Vagina (tissue), 2 donors: ENCODE measurements at regions not wholly inside any gene's neighbourhood (a gene's known extent, or its start where the extent isn't known, plus 50 kb on each side); places are given as distances from the start of the nearest gene placed in this dataset.

Source experiments
- POLR2A ChIP-seq, 2 donors: fragments of 450-650 bp; IDR thresholded peaks; one replicate each; pipeline ENCODE4 v1.6.1; 2017; ENCODE audit warnings: antibody characterized with exemption in 2 of 2, mild to moderate bottlenecking in 2 of 2, moderate library complexity in 2 of 2
- TF ChIP-seq, protein P1 (sequence below), 3 experiments: fragments of 450-650 bp in 2 of 3; fragments of 200-600 bp in 1 of 3; sonication (generic) in 1 of 3; IDR thresholded peaks; one replicate each; pipeline ENCODE4 v1.5.1; 2017 to 2019; ENCODE audit warnings: antibody characterized with exemption in 3 of 3, mild to moderate bottlenecking in 2 of 3, moderate library complexity in 2 of 3

DNA sequence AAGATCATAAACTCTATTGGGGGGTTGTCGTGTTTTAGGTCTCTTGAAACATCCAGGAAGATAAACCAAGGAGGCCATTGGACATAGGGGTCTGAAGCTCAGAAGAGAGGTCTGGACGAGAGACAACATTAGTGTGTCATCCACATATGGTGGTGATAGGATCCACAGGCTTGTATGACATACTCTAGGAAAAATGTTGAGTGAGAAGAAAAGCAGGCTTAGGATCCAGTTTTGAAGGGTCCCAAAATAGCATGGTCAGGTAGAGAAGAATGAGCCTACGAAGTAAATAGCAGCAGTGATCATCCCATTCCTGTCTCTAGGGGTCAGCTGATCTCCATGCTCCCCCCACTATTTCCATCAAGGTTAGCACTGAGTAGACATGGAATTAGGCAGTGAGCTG lies 166.8 kb downstream of the ANKRD30B start:
- TF ChIP-seq, protein P1, sequence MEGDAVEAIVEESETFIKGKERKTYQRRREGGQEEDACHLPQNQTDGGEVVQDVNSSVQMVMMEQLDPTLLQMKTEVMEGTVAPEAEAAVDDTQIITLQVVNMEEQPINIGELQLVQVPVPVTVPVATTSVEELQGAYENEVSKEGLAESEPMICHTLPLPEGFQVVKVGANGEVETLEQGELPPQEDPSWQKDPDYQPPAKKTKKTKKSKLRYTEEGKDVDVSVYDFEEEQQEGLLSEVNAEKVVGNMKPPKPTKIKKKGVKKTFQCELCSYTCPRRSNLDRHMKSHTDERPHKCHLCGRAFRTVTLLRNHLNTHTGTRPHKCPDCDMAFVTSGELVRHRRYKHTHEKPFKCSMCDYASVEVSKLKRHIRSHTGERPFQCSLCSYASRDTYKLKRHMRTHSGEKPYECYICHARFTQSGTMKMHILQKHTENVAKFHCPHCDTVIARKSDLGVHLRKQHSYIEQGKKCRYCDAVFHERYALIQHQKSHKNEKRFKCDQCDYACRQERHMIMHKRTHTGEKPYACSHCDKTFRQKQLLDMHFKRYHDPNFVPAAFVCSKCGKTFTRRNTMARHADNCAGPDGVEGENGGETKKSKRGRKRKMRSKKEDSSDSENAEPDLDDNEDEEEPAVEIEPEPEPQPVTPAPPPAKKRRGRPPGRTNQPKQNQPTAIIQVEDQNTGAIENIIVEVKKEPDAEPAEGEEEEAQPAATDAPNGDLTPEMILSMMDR (IDR thresholded peaks at IDR 0.05): no peak
- TF ChIP-seq POLR2A (IDR thresholded peaks at IDR 0.05): no peak
